ENCODE measurements at regions not wholly inside any gene's neighbourhood (a gene's known extent, or its start where the extent isn't known, plus 50 kb on each side); places are given as distances from the start of the nearest gene placed in this dataset.

DNA sequence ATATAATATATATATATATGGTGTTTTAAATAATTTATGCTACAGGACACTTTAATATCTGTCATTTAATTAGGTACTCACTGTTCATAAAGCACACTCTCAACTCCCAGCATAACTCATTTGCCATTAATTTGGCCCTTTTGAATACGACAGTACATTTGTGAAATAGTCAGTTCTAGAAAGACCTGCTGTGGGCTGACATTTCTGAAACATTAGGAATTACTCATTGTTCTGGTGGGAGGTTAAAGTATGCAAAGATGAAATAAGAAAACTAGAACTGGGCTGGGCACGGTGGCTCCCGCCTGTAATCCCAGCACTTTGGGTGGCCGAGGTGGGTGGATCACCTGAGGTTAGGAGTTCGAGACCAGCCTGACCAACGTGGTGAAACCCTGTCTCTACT, 497.5 kb downstream of the UTRN start:
- no peak for ATAC-seq

DNA sequence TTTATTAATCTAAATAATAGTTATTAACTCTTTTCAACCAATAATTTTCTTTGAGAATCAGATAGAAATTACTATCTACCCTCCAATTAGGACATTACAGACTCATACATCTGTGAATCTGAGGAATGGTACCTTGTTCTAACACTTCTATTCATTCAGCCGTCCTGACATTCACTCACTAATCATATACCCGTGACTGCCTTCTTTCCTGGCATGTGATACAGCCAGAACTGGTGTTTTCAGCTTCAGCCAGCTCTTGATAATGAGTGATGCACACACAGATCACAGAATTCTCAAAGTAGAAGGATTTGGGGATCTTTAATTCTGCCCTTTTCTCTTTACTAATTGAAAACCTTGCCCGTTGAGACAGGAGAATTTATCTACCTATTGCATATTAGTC, 499.9 kb downstream of the UTRN start:
- TF ChIP-seq SIN3A (IDR thresholded peaks at IDR 0.05; ENCODE audit: borderline replicate concordance, insufficient read depth, low read depth, low read length) (no peak), TCF7L2 (IDR thresholded peaks at IDR 0.05; ENCODE audit: low read depth, low read length) (no peak), POLR2AphosphoS5 (IDR thresholded peaks at IDR 0.05; ENCODE audit: low read depth, low read length) (no peak), CTCF (IDR thresholded peaks at IDR 0.05) (no peak)
- TF ChIP-seq, protein P1, sequence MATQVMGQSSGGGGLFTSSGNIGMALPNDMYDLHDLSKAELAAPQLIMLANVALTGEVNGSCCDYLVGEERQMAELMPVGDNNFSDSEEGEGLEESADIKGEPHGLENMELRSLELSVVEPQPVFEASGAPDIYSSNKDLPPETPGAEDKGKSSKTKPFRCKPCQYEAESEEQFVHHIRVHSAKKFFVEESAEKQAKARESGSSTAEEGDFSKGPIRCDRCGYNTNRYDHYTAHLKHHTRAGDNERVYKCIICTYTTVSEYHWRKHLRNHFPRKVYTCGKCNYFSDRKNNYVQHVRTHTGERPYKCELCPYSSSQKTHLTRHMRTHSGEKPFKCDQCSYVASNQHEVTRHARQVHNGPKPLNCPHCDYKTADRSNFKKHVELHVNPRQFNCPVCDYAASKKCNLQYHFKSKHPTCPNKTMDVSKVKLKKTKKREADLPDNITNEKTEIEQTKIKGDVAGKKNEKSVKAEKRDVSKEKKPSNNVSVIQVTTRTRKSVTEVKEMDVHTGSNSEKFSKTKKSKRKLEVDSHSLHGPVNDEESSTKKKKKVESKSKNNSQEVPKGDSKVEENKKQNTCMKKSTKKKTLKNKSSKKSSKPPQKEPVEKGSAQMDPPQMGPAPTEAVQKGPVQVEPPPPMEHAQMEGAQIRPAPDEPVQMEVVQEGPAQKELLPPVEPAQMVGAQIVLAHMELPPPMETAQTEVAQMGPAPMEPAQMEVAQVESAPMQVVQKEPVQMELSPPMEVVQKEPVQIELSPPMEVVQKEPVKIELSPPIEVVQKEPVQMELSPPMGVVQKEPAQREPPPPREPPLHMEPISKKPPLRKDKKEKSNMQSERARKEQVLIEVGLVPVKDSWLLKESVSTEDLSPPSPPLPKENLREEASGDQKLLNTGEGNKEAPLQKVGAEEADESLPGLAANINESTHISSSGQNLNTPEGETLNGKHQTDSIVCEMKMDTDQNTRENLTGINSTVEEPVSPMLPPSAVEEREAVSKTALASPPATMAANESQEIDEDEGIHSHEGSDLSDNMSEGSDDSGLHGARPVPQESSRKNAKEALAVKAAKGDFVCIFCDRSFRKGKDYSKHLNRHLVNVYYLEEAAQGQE (IDR thresholded peaks at IDR 0.05; ENCODE audit: insufficient read depth in 1 of 2, low read depth in 2 of 2, low read length in 1 of 2), result no peak
- in situ Hi-C loops (cut with HindIII; ENCODE audit: low pct_unique_long_range_greater_than_20kb, low sequenced_read_pairs) (no loop called here), intact Hi-C loops (cut with micrococcal nuclease; ENCODE audit: unreplicated experiment) (no loop called here)
- DNase-seq (ENCODE audit: low read depth, low spot score) (no peak), ATAC-seq (no peak)
- no TSS peak for BruUV-seq (replicated peaks)
- CTCF ChIA-PET, result no interaction called here
- Histone ChIP-seq H3K27ac (ENCODE audit: low read length) (no peak overlapping the region), H3K9me3 (ENCODE audit: control insufficient read depth, insufficient read depth, low read depth, low read length) (no peaks in the 10 kb centered on the region), H3K27me3 (ENCODE audit: control insufficient read depth, insufficient read depth, low read length) (no peaks in the 10 kb centered on the region), H3K36me3 (ENCODE audit: control insufficient read depth, insufficient read depth, low read length) (no peaks in the 10 kb centered on the region; the same call in 1 of the 2 replicates), H3K4me1 (ENCODE audit: control insufficient read depth, insufficient read depth, low read length) (no peaks in the 10 kb centered on the region), H3K4me3 (ENCODE audit: low read depth in 2 of 2, low read length in 2 of 2) (no peak overlapping the region)
- POLR2A ChIA-PET, result no interaction called here

More for the DNA sequence above, 497.5 kb downstream of the UTRN start:
- ChIA-PET POLR2A (no interaction called here), CTCF (no interaction called here)
- BruUV-seq (replicated peaks), result no TSS peak
- Histone ChIP-seq H3K4me1 (ENCODE audit: control insufficient read depth, insufficient read depth, low read length) (no peaks in the 10 kb centered on the region), H3K9me3 (ENCODE audit: control insufficient read depth, insufficient read depth, low read depth, low read length) (no peaks in the 10 kb centered on the region), H3K36me3 (ENCODE audit: control insufficient read depth, insufficient read depth, low read length) (no peaks in the 10 kb centered on the region), H3K4me3 (ENCODE audit: low read depth in 2 of 2, low read length in 2 of 2) (no peak overlapping the region), H3K27me3 (ENCODE audit: control insufficient read depth, insufficient read depth, low read length) (no peaks in the 10 kb centered on the region), H3K27ac (ENCODE audit: low read length) (no peak overlapping the region)
- in situ Hi-C loops (cut with HindIII; ENCODE audit: low pct_unique_long_range_greater_than_20kb, low sequenced_read_pairs) (no loop called here), intact Hi-C loops (cut with micrococcal nuclease; ENCODE audit: unreplicated experiment) (no loop called here)
- no peak for DNase-seq (ENCODE audit: low read depth, low spot score)
- TF ChIP-seq, protein P1 (IDR thresholded peaks at IDR 0.05; ENCODE audit: insufficient read depth in 1 of 2, low read depth in 2 of 2, low read length in 1 of 2), result no peak
- no peak for TF ChIP-seq POLR2AphosphoS5 (IDR thresholded peaks at IDR 0.05; ENCODE audit: low read depth, low read length)
- TF ChIP-seq TCF7L2 (IDR thresholded peaks at IDR 0.05; ENCODE audit: low read depth, low read length), result no peak
- TF ChIP-seq SIN3A (IDR thresholded peaks at IDR 0.05; ENCODE audit: borderline replicate concordance, insufficient read depth, low read depth, low read length), result no peak
- no peak for TF ChIP-seq CTCF (IDR thresholded peaks at IDR 0.05)
